Suprapubic skin (tissue), 4 donors: ENCODE measurements at regions not wholly inside any gene's neighbourhood (a gene's known extent, or its start where the extent isn't known, plus 50 kb on each side); places are given as distances from the start of the nearest gene placed in this dataset.

Experiments
- DNase-seq, 2 donors: peaks; one replicate each; pipeline ENCODE4 v3.0.0-alpha.2; 2019; ENCODE audit warnings: low spot score in 2 of 2
- H3K27ac ChIP-seq: fragments of 200-600 bp; sonication (generic); one replicate; pipeline ENCODE4 v1.5.1; 2019
- H3K27me3 ChIP-seq: fragments of 200-600 bp; sonication (generic); one replicate; pipeline ENCODE4 v1.5.1; 2019
- H3K36me3 ChIP-seq: fragments of 200-600 bp; sonication (generic); one replicate; pipeline ENCODE4 v1.5.1; 2019
- H3K4me1 ChIP-seq: fragments of 200-600 bp; sonication (generic); one replicate; pipeline ENCODE4 v1.5.1; 2019
- H3K4me3 ChIP-seq: fragments of 200-600 bp; sonication (generic); one replicate; pipeline ENCODE4 v1.5.1; 2019; ENCODE audit warnings: mild to moderate bottlenecking
- H3K9me3 ChIP-seq: fragments of 200-600 bp; sonication (generic); one replicate; pipeline ENCODE4 v1.5.1; 2019
- EP300 ChIP-seq: sonication (generic); formaldehyde crosslinking; IDR thresholded peaks from one replicate; pipeline ENCODE4 v1.6.1; 2017; ENCODE audit warnings: antibody characterized with exemption
- POLR2A ChIP-seq, 2 donors: fragments of 450-650 bp; IDR thresholded peaks; one replicate each; pipeline ENCODE4 v1.6.1; 2017; ENCODE audit warnings: antibody characterized with exemption in 2 of 2, mild to moderate bottlenecking in 2 of 2, moderate library complexity in 2 of 2
- POLR2AphosphoS5 ChIP-seq, 3 donors: sonication (generic); formaldehyde crosslinking; IDR thresholded peaks; one replicate each; pipeline ENCODE4 v1.6.1; 2017; ENCODE audit warnings: antibody characterized with exemption in 3 of 3
- WGBS: methylation state at CpG from one replicate; pipeline ENCODE4 v1.1.5; 2018; 5-methylcytosine and 5-hydroxymethylcytosine counted together
- TF ChIP-seq, protein P1 (sequence below), 2 donors: fragments of 200-600 bp in 1 of 2; fragments of 450-650 bp in 1 of 2; sonication (generic) in 1 of 2; IDR thresholded peaks; one replicate each; pipeline ENCODE4 v1.5.1; 2016 to 2019; ENCODE audit warnings: antibody characterized with exemption in 2 of 2, mild to moderate bottlenecking in 1 of 2, moderate library complexity in 1 of 2

GRCh38 chr2:22481486-22482259 is 903.3 kb upstream of the KLHL29 start:
- H3K36me3 ChIP-seq = no peaks in the 10 kb centered on the region
- no peak overlapping the region for H3K4me3 ChIP-seq
- no peak for DNase-seq
- TF ChIP-seq POLR2AphosphoS5 (IDR thresholded peaks at IDR 0.05) (peak in 1 of 3 donors; percentile 32), POLR2A (IDR thresholded peaks at IDR 0.05) (no peak)
- H3K27me3 ChIP-seq = peaks cover 1% of the 10 kb centered on the region
- WGBS = 51% methylated on average over 6 of the region's 6 CpGs
- H3K27ac ChIP-seq = peak overlapping the region; percentile 64
- peaks cover 8% of the 10 kb centered on the region for H3K4me1 ChIP-seq
- H3K9me3 ChIP-seq = no peaks in the 10 kb centered on the region

DNA sequence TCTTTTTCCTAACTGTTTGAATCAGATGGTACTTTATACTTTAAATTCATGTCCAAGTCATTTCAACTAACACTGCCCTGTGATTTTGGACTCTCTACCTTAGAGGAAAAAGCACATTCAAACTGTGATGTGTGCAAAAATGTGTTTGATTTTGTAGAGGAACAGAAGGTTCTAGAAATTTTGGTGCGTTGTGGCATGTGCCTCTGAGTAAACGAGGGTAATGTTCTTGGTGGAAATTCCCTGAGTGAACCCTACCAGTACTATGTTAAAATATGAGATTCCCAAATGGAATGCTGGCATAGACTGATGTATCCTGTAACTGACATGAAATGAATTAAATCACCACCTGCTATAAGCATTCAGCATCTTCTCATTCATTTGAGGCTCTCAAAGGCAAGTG is 901.9 kb upstream of the KLHL29 start:
- no peak for DNase-seq
- Histone ChIP-seq H3K4me3 (no peak overlapping the region), H3K27ac (peak overlapping the region; percentile 59), H3K36me3 (no peaks in the 10 kb centered on the region), H3K4me1 (peaks cover 8% of the 10 kb centered on the region), H3K27me3 (no peaks in the 10 kb centered on the region), H3K9me3 (no peaks in the 10 kb centered on the region)
- 67% methylated on average over 2 of the region's 2 CpGs for WGBS
- TF ChIP-seq, protein P1, sequence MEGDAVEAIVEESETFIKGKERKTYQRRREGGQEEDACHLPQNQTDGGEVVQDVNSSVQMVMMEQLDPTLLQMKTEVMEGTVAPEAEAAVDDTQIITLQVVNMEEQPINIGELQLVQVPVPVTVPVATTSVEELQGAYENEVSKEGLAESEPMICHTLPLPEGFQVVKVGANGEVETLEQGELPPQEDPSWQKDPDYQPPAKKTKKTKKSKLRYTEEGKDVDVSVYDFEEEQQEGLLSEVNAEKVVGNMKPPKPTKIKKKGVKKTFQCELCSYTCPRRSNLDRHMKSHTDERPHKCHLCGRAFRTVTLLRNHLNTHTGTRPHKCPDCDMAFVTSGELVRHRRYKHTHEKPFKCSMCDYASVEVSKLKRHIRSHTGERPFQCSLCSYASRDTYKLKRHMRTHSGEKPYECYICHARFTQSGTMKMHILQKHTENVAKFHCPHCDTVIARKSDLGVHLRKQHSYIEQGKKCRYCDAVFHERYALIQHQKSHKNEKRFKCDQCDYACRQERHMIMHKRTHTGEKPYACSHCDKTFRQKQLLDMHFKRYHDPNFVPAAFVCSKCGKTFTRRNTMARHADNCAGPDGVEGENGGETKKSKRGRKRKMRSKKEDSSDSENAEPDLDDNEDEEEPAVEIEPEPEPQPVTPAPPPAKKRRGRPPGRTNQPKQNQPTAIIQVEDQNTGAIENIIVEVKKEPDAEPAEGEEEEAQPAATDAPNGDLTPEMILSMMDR (IDR thresholded peaks at IDR 0.05) = no peak
- TF ChIP-seq POLR2A (IDR thresholded peaks at IDR 0.05) (no peak), POLR2AphosphoS5 (IDR thresholded peaks at IDR 0.05) (no peak), EP300 (no peak)

DNA sequence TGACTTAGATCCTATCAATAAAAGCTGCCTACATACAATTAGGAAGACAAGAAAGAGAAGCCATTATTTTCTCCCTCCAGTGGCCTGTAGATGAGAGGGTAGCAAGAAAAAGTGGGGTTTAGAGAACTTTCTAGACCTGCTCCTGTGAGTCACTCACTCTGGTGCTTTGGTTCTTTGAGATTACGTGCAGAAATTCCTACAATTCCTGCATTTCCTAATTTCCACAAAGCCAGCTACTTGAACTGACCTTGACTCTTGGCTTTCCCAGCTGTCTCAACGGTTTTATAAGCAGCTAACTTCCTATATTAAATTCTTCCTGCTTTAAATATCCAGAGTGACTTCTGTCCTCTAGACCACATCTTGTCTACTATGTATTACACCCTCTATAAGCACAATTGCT is 899.5 kb upstream of the KLHL29 start:
- WGBS = 67% methylated on average over 2 of the region's 2 CpGs

DNA sequence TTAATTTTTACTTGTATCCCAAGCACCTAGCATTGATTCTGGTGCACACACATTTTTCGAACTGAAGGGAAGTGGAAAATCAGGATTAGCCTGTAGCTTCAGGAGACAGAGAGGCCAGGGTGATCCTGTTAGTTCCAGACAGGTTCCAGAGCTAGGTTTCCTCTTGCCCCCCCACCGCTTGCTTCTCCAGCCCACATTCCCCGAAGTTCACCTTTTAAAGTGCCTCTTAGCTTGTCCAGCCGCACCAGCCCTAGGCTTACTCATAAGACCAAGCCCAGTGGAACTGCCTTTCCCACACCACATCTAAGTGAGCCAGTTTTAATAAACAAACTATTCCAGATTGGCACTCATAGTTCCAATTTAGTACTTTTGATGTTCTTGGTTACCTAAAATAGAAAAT is 898.6 kb upstream of the KLHL29 start:
- Histone ChIP-seq H3K27ac (no peak overlapping the region), H3K4me3 (no peak overlapping the region), H3K4me1 (peaks cover 4% of the 10 kb centered on the region), H3K9me3 (no peaks in the 10 kb centered on the region), H3K36me3 (no peaks in the 10 kb centered on the region), H3K27me3 (no peaks in the 10 kb centered on the region)
- TF ChIP-seq POLR2A (IDR thresholded peaks at IDR 0.05) (no peak), EP300 (no peak), POLR2AphosphoS5 (IDR thresholded peaks at IDR 0.05) (no peak)
- TF ChIP-seq, protein P1 (IDR thresholded peaks at IDR 0.05) = no peak
- WGBS = 55% methylated on average over 4 of the region's 4 CpGs
- DNase-seq = no peak

More for the DNA sequence above, 899.5 kb upstream of the KLHL29 start:
- Histone ChIP-seq H3K27me3 (no peaks in the 10 kb centered on the region), H3K4me1 (peaks cover 8% of the 10 kb centered on the region), H3K27ac (no peak overlapping the region), H3K4me3 (no peak overlapping the region), H3K9me3 (no peaks in the 10 kb centered on the region), H3K36me3 (no peaks in the 10 kb centered on the region)
- no peak for DNase-seq
- TF ChIP-seq POLR2A (IDR thresholded peaks at IDR 0.05) (no peak), POLR2AphosphoS5 (IDR thresholded peaks at IDR 0.05) (no peak), EP300 (no peak)
- TF ChIP-seq, protein P1 (IDR thresholded peaks at IDR 0.05) = no peak

DNA sequence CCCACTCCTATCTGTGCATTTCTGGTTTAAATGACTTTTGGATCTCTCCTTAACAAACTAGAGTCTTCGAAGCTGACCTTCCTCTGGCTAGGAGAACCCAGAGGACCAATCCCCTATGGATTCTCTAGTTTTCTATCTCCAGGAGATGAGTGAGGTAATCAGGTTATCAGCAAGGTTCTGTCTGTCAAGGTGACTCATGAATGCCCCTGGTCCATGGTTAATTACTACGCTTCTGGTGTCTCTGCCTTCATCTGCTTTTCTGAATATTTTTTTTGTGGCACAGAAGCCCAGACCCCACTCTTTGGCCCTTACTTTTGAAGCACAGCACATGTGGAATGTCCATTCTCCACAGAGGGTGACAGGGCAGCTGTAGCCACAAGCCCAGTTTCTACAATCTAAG is 897.9 kb upstream of the KLHL29 start:
- H3K36me3 ChIP-seq = no peaks in the 10 kb centered on the region
- TF ChIP-seq, protein P1 (IDR thresholded peaks at IDR 0.05) = no peak
- TF ChIP-seq POLR2A (IDR thresholded peaks at IDR 0.05) = no peak
- no peak for TF ChIP-seq POLR2AphosphoS5 (IDR thresholded peaks at IDR 0.05)
- no peak for TF ChIP-seq EP300
- no peak for DNase-seq
- no peak overlapping the region for H3K4me3 ChIP-seq
- H3K27me3 ChIP-seq = no peaks in the 10 kb centered on the region
- H3K4me1 ChIP-seq = peaks cover 4% of the 10 kb centered on the region
- no peaks in the 10 kb centered on the region for H3K9me3 ChIP-seq
- no peak overlapping the region for H3K27ac ChIP-seq
- 86% methylated on average over 2 of the region's 2 CpGs for WGBS
